HG03159 (cell line): ENCODE measurements at regions not wholly inside any gene's neighbourhood (a gene's known extent, or its start where the extent isn't known, plus 50 kb on each side); places are given as distances from the start of the nearest gene placed in this dataset.

Experiments used
- ATAC-seq: cut with Tn5 transposase; IDR thresholded peaks from one replicate; pipeline ENCODE4 v1.9.1; 2021; ENCODE audit warnings: mild to moderate bottlenecking, moderate library complexity; ENCODE audit not compliant: unreplicated experiment

DNA sequence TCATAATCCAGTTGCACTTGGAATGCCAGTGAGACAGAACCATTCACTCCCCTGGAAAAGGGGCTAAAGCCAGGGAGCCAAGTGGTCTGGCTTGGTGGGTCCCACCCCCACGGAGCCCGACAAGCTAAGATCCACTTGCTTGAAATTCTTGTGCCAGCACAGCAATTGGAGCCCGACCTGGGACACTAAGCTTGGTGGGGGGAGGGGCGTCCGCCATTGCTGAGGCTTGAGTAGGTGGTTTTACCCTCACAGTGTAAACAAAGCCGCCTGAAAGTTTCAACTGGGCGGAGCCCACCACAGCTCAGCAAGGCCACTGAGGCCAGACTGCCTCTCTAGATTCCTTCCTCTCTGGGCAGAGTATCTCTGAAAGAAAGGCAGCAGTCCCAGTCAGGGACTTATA is 200.7 kb upstream of the NPSR1 start:
- no peak for ATAC-seq

DNA sequence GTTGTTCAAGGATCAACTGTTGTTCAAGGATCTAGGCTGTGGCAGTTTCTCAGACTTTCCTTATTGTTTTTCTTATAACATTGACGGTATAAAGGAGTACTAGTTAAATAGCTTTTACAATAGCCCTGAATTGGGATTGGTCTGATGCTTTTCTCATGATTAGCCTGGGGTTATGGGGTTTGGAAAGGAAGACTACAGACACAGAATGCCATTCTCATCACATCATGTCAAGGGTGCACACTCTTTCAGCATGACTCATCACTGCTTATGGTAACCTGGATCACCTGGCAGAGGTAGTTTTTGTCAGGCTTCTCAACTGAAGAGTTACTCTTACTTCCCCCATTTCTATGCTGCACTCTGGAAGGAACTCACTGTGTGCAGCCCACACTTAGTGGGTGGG is 194.2 kb upstream of the NPSR1 start:
- no peak for ATAC-seq

DNA sequence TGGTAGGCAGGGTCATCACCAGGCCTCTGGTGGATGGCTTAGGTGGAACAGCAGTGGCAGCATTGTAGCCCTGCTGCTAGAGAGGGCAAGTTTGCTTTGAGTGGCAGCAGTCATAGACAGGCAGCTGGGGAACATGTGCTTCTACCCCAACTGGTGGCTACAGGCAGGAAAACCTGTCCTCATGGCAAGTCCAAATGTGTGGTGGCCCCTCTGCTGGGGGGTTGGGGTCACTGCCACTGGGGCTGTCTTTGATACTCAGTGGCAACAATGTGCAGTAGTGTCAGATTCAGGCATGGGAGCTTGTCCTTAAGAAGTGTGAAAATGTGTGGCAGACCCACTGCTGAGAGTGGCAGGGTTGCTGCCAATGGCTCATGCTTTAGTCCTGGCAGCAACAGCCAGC is 186.2 kb upstream of the NPSR1 start:
- ATAC-seq, result no peak

DNA sequence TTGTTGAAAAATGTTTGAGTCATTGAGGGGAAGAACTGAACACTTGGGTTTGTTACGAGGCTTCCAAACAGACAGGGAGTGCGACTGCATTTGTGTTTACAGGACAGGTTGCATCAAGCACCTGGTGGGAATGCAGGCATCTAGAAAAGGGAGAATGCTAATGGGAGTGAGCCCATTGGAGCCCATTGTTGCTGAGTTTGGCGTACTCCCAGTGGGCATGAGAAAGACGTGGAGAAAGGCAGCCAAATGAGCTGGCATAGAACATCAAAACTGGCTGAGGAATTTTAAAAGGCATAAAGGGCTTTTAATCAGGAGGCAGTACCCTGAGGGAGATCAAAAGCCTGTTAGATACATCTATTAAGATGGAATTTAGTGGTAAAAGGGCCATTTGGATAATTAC is 171.6 kb upstream of the NPSR1 start:
- no peak for ATAC-seq

DNA sequence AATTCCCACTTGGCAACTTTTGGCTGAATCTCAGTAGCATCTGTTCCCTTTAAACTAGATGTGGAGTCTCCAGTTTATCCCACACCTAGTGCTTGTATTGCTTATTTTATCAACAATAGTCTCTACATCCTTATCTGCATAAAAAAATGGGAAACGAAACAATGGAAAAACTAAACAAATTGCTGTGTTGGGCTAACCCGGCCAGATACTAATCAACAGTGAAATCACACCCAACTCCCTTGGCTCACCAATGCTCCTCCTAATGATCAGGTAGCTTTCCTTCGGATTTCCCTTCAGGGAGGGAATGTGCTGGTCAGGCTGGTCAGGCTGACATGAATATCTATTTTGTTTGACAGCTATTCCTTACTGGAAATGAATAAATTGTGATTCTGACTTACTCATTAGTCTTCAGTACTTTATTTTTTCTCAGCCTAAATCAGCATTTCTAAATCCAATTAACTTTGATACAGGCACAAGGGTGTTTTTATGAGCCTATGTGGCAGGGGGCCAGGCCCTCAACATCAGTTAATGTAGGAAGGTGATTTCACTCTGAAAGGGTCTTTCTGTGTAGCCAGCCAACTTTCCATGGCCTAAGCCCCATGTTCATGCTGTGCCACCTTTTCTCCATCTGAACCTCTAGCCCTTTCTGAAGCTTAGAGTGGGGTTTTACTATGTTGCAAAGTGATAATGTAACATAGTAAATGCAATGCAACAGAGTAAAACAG is 170.5 kb upstream of the NPSR1 start:
- no peak for ATAC-seq

DNA sequence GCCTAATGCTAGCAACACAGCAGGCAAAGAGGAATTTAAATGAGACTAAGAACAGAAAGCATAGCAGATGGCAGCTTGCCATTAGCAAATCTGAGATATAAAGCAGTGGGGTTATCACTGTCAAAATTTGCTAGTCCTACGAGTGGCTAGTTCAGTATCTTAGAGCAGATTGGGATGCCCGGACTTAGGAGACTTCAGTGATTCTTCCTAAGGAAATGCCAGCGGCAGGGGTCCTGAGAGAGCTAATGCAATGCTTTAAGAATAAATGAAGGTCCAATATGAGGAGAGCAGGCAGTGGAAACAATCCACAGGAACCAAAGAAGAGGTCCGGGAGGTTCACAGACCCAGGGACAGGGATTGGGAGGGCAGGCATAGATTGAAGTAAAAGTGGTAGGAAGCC is 169.3 kb upstream of the NPSR1 start:
- ATAC-seq, result no peak

DNA sequence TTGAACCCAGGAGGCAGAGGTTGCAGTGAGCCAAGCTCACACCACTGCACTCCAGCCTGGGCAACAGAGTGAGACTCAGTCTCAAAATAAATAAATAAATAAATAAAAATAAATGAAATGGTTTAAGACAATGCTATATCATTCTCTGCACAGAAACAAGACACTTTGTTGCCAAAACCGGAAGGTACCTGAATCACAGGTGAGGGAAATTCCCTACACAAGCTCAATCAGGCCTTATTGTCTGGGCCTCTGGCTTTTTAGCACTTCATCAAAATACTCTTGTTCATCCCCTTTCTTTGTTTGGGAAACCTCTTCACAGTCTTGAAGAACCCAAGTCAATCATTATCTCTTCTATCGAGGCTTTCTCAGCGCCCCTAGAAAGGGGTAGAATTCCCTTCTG is 166.1 kb upstream of the NPSR1 start:
- ATAC-seq, result no peak

DNA sequence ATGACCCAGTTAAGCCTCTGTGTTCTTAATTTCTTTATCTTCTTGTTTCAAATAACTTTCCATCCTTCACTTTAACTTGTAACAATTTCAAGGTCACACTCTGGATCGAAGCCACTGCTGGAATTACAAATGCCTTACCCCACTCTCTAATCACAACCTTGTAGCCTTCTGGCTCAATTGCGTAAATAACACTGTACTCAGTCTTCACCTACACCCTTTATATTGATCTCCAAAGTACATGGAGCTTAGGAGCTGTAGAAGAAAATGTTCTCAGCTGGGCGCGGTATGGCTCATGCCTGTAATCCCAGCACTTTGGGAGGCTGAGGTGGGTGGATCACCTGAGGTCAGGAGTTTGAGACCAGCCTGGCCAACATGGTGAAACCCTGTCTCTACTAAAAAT is 164.3 kb upstream of the NPSR1 start:
- ATAC-seq, result no peak

DNA sequence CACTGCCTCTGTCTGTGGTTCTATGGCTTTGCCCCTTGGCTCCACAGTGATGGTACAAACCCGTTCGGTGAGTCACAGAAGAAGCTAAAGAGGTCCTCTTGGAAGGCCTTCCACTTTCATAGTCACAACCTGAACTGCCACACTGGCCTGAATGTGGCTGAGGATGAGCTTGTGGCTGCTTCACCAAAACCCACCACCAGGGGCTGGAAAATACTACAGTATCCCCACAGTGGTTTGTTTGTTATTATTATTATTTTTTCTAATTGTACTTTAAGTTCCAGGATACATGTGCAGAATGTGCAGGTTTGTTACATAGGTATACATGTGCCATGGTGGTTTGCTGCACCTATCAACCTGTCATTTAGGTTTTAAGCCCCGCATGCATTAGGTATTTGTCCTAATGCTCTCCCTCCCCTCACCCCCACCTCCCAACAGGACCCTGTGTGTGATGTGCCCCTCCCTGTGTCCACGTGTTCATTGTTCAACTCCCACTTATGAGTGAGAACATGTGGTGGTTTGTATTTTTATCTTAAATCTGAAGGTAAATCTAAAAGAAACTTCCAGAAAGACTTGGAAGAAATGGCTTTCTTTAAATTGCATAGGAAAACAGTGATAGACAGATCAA is 160.8 kb upstream of the NPSR1 start:
- no peak for ATAC-seq

DNA sequence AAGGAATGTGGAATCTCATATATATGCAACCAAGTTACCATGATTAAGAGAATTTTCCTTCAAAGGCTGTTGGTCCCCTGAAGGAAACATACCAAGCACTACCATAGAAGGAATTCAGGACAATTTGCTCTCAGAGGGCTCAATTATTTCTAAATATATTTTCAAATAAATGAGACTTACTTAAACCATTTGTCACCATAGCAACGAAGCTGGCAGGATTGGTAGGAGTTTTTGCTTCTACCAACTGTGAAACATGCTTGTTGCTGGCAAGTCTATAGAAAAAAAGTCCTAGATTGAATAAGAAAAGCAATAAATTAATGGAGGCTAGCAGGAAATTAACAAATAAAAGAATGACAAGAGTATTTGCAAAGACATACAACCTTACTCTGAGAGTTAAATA is 156.9 kb upstream of the NPSR1 start:
- ATAC-seq, result no peak

DNA sequence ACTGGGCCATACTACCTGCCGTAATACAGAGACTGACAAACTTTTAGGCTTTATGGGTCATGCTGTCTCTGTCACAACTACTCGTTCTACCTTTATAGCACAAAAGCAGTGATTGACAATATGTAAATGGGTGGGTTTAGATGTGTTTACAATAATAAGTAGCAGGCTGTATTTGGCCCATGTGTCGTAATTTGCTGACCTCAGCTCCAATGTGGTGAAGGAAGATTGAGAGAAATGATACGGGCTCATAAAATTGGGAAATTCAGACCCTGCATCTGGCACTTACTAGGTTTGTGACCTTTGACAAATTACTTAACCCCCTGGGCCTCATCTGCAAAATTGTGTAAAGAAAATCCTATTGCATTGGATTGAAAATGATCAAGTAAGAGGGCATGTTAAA is 150.8 kb upstream of the NPSR1 start:
- no peak for ATAC-seq

DNA sequence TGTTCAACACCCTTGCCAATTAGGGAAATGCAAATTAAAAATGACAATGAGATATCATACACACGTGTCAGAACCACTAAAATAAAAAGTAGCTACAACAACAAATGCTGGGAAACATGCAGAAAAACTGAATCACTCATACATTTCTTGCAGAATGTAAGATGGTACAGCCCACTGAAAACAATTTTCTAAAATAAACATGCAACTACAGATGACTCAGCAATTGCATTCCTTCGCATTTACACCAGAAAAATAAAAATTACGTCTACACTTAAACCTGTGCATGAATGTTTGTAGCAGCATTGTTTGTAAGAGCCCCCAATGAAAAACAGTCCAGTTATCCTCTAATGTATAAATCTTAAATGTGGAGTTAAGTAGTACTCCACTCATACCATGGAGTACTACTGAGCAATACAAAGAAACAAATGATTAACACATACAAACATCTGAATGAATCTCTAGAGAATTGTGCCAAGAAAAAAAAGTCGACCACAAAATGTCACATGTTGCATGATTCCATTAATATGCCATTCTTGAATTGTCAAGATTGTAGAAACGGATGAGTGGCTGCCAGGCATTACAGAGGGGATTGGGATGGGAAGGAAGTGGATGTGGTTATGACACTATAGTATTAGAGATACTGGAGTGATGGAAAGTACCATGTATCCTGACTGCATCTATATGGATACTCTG is 134.6 kb upstream of the NPSR1 start:
- ATAC-seq, result no peak

DNA sequence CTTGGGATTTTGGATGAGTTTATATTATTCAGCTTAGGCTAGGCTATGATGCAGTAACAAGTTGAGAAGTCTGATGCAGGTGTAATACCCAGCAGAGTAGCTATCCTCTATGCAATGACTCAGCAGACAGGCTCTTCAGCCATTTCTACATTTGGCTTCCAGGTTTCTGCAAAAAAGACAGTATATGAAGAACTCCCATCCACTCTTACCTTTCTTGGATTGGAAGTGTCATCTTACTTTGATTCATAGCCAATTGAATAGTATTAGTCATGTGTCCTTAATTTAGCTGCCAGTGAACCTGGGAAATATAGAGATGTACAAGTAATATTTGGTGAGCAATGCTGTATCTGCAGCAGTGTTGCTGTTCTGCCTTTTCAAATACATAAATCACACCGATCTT is 127.8 kb upstream of the NPSR1 start:
- ATAC-seq, result no peak

DNA sequence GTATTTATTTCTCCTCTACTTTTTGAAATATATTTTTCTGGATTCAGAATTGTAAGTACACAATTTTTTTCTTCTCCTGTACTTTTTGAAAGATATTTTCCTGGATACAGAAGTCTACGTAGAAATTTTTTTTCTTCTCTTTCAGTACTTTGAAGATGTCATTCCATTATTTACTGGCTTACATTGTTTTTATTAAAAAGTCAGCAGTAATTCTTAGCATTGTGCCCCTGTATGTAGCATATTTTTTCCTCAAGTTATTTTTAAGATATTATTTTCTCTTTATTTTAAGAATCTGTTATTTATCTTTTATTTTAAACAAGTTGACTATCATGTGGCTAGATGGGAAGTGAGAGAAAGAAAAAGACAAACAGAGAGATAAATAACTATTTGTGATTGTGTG is 119.0 kb upstream of the NPSR1 start:
- ATAC-seq, result no peak

DNA sequence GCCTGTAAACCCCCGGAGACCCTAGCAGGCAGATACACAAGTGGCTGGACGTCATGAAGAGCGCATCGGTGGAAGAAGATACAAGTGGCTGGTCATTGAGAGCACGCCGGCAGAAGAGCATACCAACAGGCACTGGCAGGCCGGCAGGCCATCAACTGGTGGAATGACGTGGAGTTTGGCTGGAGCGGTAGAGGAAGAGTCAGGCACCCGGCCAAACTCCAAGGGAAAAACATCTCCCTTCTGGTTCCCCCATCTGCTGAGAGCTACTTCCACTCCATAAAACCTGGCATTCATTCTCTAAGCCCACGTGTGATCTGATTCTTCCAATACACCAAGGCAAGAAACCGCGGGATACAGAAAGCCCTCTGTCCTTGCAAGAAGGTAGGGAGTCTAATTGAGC is 113.4 kb upstream of the NPSR1 start:
- ATAC-seq, result no peak

DNA sequence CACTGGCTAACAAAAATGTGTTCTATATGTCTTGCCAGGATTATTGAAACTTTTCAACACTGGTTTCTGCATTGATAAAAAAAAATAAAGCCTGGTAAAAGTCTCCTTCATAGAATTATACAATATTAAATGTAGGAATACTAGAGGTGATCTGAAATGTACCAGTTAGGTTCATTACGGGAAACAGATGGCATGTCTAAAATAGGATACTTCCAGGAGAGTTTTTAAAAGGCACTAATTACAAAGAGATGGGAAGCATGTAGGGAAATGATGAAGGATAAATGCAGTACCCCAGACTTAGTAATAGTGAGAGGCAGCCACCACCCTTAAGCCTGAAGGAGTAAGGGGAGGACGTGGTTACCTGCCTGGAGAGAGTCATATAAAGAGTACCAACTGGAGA is 107.0 kb upstream of the NPSR1 start:
- ATAC-seq, result no peak

DNA sequence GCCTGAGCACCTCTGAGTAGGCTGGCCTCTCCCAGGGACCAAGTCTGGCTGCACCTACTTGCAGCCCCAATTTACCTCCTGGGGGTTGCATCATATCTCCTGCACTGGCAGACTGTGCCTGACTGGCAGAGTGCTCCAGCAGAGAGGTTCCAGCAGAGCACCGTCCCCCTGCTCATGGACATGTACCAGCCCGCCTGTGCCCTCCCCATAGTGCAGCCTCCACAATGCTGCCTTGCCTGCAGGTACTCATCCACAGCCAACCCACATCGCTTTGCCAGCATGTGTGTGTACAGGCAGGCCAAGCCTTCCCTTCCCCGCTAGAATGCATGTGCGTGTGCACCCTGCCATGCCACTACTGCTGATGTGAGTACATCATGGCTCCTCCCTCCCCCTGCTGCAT is 105.5 kb upstream of the NPSR1 start:
- no peak for ATAC-seq

DNA sequence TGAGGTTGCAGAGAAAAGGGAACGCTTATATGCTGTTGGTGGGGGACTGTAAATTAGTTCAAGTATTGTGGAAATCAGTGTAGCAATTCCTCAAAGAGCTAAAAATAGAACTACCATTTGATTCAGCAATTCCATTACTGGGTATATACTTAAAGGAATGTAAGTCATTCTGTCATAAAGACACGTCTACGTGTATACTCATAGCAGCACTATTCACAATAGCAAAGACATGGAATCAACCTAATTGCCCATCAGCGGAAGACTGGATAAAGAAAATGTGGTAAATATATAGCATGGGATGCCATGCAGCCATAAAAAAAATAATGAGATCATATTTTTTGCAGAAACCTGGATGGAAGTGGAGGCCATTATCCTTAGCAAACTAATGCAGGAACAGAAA is 100.0 kb upstream of the NPSR1 start:
- no peak for ATAC-seq

DNA sequence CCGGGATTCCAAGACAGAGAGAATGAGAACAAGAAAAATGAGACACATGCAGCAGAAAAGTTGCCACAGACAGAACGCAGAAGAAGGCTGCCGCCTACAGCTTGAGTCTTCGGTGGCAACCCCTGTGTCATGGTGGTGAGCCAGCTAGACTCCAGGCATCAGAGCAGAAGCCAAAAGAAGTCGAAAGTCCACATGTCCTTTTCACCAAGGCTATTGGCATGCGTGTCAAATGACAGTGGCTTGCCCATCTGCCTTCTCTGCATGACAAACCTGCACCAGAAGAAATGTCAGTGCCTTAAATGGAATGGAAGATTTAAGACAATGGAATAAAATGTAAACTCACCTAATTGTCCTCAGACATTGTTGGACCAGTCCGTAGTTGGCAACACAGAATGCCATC is 93.9 kb upstream of the NPSR1 start:
- ATAC-seq, result no peak

DNA sequence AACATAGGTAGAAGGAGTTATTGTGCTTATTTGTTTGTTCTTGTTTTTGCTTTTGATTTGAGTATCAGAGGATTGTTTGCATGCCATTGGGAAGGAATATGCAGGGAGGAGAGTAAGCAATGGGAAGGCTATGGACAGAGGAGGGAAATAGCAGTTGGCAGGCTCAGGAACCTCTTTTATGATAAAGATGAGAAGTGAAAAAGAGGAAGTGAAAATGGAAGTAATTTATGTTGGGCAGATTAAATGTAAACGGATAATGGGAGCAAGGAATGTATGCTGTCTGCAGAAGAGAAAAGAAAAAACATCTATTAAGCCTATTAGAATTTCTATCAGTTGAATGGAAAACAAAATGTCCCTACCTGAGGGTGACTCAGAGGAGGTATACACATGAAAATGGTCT is 90.1 kb upstream of the NPSR1 start:
- ATAC-seq, result no peak

DNA sequence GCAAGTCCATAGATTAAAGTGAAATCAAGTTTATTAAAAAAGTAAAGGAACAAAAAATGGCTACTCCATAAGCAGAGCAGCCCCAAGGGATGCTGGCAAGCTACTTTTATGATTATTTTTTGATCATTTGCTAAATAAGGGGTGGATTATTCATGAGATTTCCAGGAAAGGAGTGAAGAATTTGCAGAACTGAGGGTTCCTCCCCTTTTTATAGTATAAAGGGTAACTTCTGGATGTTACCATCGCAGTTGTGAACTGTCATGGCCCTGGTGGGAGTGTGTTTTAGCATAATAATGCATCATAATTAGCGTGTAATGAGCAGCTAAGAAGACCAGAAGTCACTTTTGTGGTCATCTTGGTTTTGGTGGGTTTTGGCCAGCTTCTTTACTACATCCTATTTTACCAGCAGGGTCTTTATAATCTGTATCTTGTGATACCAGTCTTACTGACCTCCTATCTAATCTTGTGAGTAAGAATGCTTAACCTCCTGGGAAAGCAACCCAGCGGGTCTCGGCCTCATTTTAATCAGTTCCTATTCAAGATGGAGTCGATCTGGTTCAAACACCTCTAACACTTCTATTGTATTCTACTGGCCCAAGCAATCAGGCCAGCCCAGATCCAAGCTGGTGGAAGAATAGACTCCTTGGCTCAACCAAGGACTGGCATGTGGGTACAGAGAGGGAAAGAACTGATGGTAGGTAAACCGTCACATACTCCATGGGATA is 87.9 kb upstream of the NPSR1 start:
- no peak for ATAC-seq

DNA sequence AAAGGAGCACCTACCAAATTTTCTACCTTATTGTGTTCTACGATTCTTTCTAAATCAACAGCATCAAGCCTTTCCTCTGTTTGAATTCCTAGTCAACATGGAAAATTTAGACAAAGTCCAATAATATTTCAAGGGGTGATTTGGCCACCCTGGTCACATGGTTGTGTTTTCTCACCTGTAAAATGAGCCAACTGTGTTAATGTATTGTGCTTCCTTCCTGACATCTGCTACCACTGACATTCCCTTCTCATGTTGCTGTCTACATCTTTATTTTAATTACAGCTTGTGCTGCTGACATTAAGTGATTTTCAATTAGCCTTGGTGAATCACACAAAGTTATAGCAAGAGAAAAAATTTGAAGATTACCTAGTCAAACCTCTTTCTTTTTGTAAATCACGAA is 83.0 kb upstream of the NPSR1 start:
- ATAC-seq, result no peak
